ENCODE measurements at regions not wholly inside any gene's neighbourhood (a gene's known extent, or its start where the extent isn't known, plus 50 kb on each side); places are given as distances from the start of the nearest gene placed in this dataset.

GRCh38 chrX:69097451-69098236 is 67.6 kb downstream of the PJA1 start:
- POLR2A ChIA-PET: interaction anchor here (0.6 kb wide), 1 partner anchor 266 kb away, joined by 3 read pairs; no protein-coding TSS in a partner anchor
- Histone ChIP-seq H3K27ac (ENCODE audit: low read length) (no peak overlapping the region), H3K4me1 (ENCODE audit: control insufficient read depth, insufficient read depth, low read length) (no peaks in the 10 kb centered on the region), H3K36me3 (ENCODE audit: control insufficient read depth, insufficient read depth, low read length) (no peaks in the 10 kb centered on the region), H3K4me3 (ENCODE audit: low read depth in 2 of 2, low read length in 2 of 2) (no peak overlapping the region), H3K9me3 (ENCODE audit: control insufficient read depth, insufficient read depth, low read depth, low read length) (no peaks in the 10 kb centered on the region), H3K27me3 (ENCODE audit: control insufficient read depth, insufficient read depth, low read length) (no peaks in the 10 kb centered on the region)
- DNase-seq (ENCODE audit: low read depth, low spot score): no peak
- CTCF ChIA-PET: no interaction called here
- BruUV-seq (replicated peaks): no TSS peak
- TF ChIP-seq SIN3A (IDR thresholded peaks at IDR 0.05; ENCODE audit: borderline replicate concordance, insufficient read depth, low read depth, low read length) (no peak), TCF7L2 (IDR thresholded peaks at IDR 0.05; ENCODE audit: low read depth, low read length) (no peak), CTCF (IDR thresholded peaks at IDR 0.05) (no peak), POLR2AphosphoS5 (IDR thresholded peaks at IDR 0.05; ENCODE audit: low read depth, low read length) (no peak)
- TF ChIP-seq, protein P1, sequence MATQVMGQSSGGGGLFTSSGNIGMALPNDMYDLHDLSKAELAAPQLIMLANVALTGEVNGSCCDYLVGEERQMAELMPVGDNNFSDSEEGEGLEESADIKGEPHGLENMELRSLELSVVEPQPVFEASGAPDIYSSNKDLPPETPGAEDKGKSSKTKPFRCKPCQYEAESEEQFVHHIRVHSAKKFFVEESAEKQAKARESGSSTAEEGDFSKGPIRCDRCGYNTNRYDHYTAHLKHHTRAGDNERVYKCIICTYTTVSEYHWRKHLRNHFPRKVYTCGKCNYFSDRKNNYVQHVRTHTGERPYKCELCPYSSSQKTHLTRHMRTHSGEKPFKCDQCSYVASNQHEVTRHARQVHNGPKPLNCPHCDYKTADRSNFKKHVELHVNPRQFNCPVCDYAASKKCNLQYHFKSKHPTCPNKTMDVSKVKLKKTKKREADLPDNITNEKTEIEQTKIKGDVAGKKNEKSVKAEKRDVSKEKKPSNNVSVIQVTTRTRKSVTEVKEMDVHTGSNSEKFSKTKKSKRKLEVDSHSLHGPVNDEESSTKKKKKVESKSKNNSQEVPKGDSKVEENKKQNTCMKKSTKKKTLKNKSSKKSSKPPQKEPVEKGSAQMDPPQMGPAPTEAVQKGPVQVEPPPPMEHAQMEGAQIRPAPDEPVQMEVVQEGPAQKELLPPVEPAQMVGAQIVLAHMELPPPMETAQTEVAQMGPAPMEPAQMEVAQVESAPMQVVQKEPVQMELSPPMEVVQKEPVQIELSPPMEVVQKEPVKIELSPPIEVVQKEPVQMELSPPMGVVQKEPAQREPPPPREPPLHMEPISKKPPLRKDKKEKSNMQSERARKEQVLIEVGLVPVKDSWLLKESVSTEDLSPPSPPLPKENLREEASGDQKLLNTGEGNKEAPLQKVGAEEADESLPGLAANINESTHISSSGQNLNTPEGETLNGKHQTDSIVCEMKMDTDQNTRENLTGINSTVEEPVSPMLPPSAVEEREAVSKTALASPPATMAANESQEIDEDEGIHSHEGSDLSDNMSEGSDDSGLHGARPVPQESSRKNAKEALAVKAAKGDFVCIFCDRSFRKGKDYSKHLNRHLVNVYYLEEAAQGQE (IDR thresholded peaks at IDR 0.05; ENCODE audit: insufficient read depth in 1 of 2, low read depth in 2 of 2, low read length in 1 of 2): no peak
- no peak for ATAC-seq
- in situ Hi-C loops (cut with HindIII; ENCODE audit: low pct_unique_long_range_greater_than_20kb, low sequenced_read_pairs) (no loop called here), intact Hi-C loops (cut with micrococcal nuclease; ENCODE audit: unreplicated experiment) (no loop called here)

DNA sequence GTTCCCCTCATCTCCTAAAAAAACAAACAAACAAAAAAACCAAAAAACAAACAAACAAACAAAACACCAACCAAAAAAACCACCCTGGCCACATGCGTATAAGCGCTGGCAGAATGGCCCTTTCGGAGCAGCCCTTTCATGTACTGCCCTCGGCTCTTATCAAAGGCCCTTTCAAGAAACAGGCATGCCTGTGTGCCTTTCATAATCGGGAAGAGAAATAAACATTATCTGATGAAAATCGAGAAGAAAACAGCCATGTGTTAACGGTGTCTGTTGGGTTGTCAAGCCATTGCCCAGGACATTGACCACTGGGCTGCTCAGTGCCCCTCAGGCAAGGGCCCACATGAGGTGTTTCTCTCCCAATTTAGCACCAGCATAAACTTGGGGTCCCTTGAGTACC is 68.3 kb downstream of the PJA1 start:
- ATAC-seq (no peak), DNase-seq (ENCODE audit: low read depth, low spot score) (no peak)
- TF ChIP-seq, protein P1 (IDR thresholded peaks at IDR 0.05; ENCODE audit: insufficient read depth in 1 of 2, low read depth in 2 of 2, low read length in 1 of 2): no peak
- TF ChIP-seq SIN3A (IDR thresholded peaks at IDR 0.05; ENCODE audit: borderline replicate concordance, insufficient read depth, low read depth, low read length): no peak
- ChIA-PET POLR2A (no interaction called here), CTCF (no interaction called here)
- intact Hi-C loops (cut with micrococcal nuclease; ENCODE audit: unreplicated experiment) (no loop called here), in situ Hi-C loops (cut with HindIII; ENCODE audit: low pct_unique_long_range_greater_than_20kb, low sequenced_read_pairs) (no loop called here)
- Histone ChIP-seq H3K36me3 (ENCODE audit: control insufficient read depth, insufficient read depth, low read length) (no peaks in the 10 kb centered on the region), H3K9me3 (ENCODE audit: control insufficient read depth, insufficient read depth, low read depth, low read length) (no peaks in the 10 kb centered on the region), H3K4me3 (ENCODE audit: low read depth in 2 of 2, low read length in 2 of 2) (no peak overlapping the region), H3K27me3 (ENCODE audit: control insufficient read depth, insufficient read depth, low read length) (no peaks in the 10 kb centered on the region), H3K27ac (ENCODE audit: low read length) (no peak overlapping the region), H3K4me1 (ENCODE audit: control insufficient read depth, insufficient read depth, low read length) (no peaks in the 10 kb centered on the region)
- no TSS peak for BruUV-seq (replicated peaks)
